ENCODE measurements at regions not wholly inside any gene's neighbourhood (a gene's known extent, or its start where the extent isn't known, plus 50 kb on each side); places are given as distances from the start of the nearest gene placed in this dataset.
A peak's percentile ranks its signal among the peaks of the same experiment; 100 is the strongest.
"Not testable (repeated sequence)": the region's sequence is repeated elsewhere in the genome, so short reads cannot be mapped to it uniquely, and the experiment has no call there.

DNA sequence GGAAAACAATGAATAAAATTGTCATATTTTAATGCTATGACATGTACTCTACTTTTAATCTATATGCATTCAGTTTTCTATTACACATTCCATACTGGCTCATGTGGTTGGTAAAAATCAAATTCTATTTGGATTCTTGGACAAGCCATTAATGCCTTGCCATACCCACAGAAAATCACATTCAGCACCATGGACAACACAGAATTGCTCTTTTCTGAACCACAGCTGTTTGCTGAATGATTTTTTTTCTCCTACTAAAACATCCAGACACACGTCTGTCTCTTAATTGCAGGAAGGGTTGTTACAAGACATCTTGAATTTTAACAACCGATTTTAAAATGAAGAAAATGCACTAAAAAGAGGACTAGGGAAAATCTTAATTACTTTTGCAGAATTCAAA lies 675.6 kb downstream of the BRINP1 start:
- Histone ChIP-seq H3K27ac (ENCODE audit: low read depth) (no peak overlapping the region), H3F3A (replicated peaks; ENCODE audit: low read depth) (no peaks in the 10 kb centered on the region), H3K9me2 (ENCODE audit: insufficient read depth) (peaks cover 7% of the 10 kb centered on the region; the same call in 1 of the 2 replicates), H3K4me3 (no peak overlapping the region), H3K27me3 (ENCODE audit: insufficient read depth) (no peaks in the 10 kb centered on the region), H3K79me2 (replicated peaks; ENCODE audit: insufficient read depth) (no peaks in the 10 kb centered on the region), H3K36me3 (ENCODE audit: insufficient read depth) (no peaks in the 10 kb centered on the region), H3K4me2 (no peak overlapping the region), H2AFZ (no peak overlapping the region), H3K4me1 (ENCODE audit: insufficient read depth) (no peaks in the 10 kb centered on the region), H4K20me1 (replicated peaks; ENCODE audit: insufficient read depth) (no peaks in the 10 kb centered on the region)
- Mint-ChIP-seq H3K4me1 (no peaks in the 10 kb centered on the region; the same call in 2 of the 3 replicates), H3K9me3 (no peaks in the 10 kb centered on the region), H3K4me3 (no peak overlapping the region), H3K27me3 (ENCODE audit: insufficient read depth, low read depth, poor library complexity) (no peaks in the 10 kb centered on the region), H3K27ac (no peak overlapping the region), H3K36me3 (ENCODE audit: low read depth) (no peaks in the 10 kb centered on the region)
- ATAC-seq = no peak
- DNase-seq (ENCODE audit: low spot score) = peak; percentile 7
- TF ChIP-seq EZH2 (IDR thresholded peaks at IDR 0.05; ENCODE audit: low read depth, unreplicated experiment) = no peak
- TF ChIP-seq, protein P1, sequence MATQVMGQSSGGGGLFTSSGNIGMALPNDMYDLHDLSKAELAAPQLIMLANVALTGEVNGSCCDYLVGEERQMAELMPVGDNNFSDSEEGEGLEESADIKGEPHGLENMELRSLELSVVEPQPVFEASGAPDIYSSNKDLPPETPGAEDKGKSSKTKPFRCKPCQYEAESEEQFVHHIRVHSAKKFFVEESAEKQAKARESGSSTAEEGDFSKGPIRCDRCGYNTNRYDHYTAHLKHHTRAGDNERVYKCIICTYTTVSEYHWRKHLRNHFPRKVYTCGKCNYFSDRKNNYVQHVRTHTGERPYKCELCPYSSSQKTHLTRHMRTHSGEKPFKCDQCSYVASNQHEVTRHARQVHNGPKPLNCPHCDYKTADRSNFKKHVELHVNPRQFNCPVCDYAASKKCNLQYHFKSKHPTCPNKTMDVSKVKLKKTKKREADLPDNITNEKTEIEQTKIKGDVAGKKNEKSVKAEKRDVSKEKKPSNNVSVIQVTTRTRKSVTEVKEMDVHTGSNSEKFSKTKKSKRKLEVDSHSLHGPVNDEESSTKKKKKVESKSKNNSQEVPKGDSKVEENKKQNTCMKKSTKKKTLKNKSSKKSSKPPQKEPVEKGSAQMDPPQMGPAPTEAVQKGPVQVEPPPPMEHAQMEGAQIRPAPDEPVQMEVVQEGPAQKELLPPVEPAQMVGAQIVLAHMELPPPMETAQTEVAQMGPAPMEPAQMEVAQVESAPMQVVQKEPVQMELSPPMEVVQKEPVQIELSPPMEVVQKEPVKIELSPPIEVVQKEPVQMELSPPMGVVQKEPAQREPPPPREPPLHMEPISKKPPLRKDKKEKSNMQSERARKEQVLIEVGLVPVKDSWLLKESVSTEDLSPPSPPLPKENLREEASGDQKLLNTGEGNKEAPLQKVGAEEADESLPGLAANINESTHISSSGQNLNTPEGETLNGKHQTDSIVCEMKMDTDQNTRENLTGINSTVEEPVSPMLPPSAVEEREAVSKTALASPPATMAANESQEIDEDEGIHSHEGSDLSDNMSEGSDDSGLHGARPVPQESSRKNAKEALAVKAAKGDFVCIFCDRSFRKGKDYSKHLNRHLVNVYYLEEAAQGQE (IDR thresholded peaks at IDR 0.05; ENCODE audit: unreplicated experiment) = peak; percentile 72
- no peak for TF ChIP-seq ZNF114 (CRISPR knock-in tag; IDR thresholded peaks at IDR 0.05)
- TF ChIP-seq POLR2AphosphoS5 (IDR thresholded peaks at IDR 0.05; ENCODE audit: low read depth) = no peak
- TF ChIP-seq ZNF331 (CRISPR knock-in tag; IDR thresholded peaks at IDR 0.05; ENCODE audit: low read depth) = no peak

DNA sequence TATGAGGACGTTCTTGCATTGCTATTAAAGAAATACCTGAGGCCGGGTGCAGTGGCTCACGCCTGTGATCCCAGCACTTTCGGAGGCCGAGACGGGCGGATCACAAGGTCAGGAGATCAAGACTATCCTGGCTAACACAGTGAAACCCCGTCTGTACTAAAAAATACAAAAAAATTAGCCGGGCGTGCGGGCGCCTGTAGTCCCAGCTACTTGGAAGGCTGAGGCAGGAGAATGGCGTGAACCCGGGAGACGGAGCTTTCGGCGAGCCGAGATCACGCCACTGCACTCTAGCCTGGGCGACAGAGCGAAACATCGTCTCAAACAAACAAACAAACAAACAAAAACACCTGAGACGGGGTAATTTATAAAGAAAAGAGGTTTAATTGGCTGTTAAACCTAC lies 674.0 kb downstream of the BRINP1 start:
- not testable (repeated sequence) for H3K4me3 ChIP-seq; H3K27ac Mint-ChIP-seq; H2AFZ ChIP-seq; H3K79me2 ChIP-seq (replicated peaks; ENCODE audit: insufficient read depth); H3K27me3 ChIP-seq (ENCODE audit: insufficient read depth); H3K9me3 Mint-ChIP-seq; H4K20me1 ChIP-seq (replicated peaks; ENCODE audit: insufficient read depth); H3K36me3 ChIP-seq (ENCODE audit: insufficient read depth); H3F3A ChIP-seq (replicated peaks; ENCODE audit: low read depth); H3K36me3 Mint-ChIP-seq (ENCODE audit: low read depth); H3K4me2 ChIP-seq; H3K9me2 ChIP-seq (ENCODE audit: insufficient read depth); ATAC-seq; H3K4me1 Mint-ChIP-seq; DNase-seq (ENCODE audit: low spot score); H3K4me1 ChIP-seq (ENCODE audit: insufficient read depth); H3K27ac ChIP-seq (ENCODE audit: low read depth); H3K27me3 Mint-ChIP-seq (ENCODE audit: insufficient read depth, low read depth, poor library complexity); H3K4me3 Mint-ChIP-seq

DNA sequence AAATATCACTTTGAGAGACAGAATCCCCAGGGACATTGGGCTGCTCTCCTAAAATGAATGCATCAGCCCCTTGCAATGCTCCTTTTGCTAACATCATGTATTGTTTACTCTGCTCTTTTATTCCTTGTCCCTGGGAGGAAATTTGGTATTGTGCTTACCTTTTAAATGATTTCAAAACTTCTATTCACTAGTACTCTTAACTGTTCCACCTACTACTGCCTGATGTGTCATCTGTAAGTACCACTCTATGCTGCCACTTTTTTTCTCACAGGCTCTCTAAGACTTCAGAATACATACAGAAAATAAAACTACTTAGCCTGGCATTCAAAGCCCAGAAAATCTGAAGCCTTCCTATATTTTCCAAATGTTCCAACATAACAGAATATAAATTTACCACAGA lies 667.2 kb downstream of the BRINP1 start:
- Histone ChIP-seq H3K79me2 (replicated peaks; ENCODE audit: insufficient read depth) (no peaks in the 10 kb centered on the region), H2AFZ (no peak overlapping the region), H3K9me2 (ENCODE audit: insufficient read depth) (peaks cover 7% of the 10 kb centered on the region; the same call in 1 of the 2 replicates), H4K20me1 (replicated peaks; ENCODE audit: insufficient read depth) (no peaks in the 10 kb centered on the region), H3F3A (replicated peaks; ENCODE audit: low read depth) (no peaks in the 10 kb centered on the region), H3K27me3 (ENCODE audit: insufficient read depth) (no peaks in the 10 kb centered on the region), H3K4me2 (no peak overlapping the region), H3K4me1 (ENCODE audit: insufficient read depth) (no peaks in the 10 kb centered on the region), H3K36me3 (ENCODE audit: insufficient read depth) (no peaks in the 10 kb centered on the region), H3K4me3 (no peak overlapping the region), H3K27ac (ENCODE audit: low read depth) (no peak overlapping the region)
- ATAC-seq = no peak
- H3K27me3 Mint-ChIP-seq (ENCODE audit: insufficient read depth, low read depth, poor library complexity) = peaks cover 4% of the 10 kb centered on the region
- H3K36me3 Mint-ChIP-seq (ENCODE audit: low read depth) = no peaks in the 10 kb centered on the region
- H3K9me3 Mint-ChIP-seq = no peaks in the 10 kb centered on the region
- H3K4me1 Mint-ChIP-seq = no peaks in the 10 kb centered on the region
- no peak overlapping the region for H3K4me3 Mint-ChIP-seq
- H3K27ac Mint-ChIP-seq = no peak overlapping the region
- DNase-seq (ENCODE audit: low spot score) = no peak
- TF ChIP-seq JUNB (IDR thresholded peaks at IDR 0.05; ENCODE audit: unreplicated experiment) (no peak), ZNF114 (CRISPR knock-in tag; IDR thresholded peaks at IDR 0.05) (no peak), CREB1 (CRISPR knock-in tag; IDR thresholded peaks at IDR 0.05; ENCODE audit: low read depth) (no peak), EZH2 (IDR thresholded peaks at IDR 0.05; ENCODE audit: low read depth, unreplicated experiment) (no peak), NANOG (IDR thresholded peaks at IDR 0.05; ENCODE audit: borderline replicate concordance) (no peak), POLR2AphosphoS5 (IDR thresholded peaks at IDR 0.05; ENCODE audit: low read depth) (no peak)
- TF ChIP-seq, protein P2, sequence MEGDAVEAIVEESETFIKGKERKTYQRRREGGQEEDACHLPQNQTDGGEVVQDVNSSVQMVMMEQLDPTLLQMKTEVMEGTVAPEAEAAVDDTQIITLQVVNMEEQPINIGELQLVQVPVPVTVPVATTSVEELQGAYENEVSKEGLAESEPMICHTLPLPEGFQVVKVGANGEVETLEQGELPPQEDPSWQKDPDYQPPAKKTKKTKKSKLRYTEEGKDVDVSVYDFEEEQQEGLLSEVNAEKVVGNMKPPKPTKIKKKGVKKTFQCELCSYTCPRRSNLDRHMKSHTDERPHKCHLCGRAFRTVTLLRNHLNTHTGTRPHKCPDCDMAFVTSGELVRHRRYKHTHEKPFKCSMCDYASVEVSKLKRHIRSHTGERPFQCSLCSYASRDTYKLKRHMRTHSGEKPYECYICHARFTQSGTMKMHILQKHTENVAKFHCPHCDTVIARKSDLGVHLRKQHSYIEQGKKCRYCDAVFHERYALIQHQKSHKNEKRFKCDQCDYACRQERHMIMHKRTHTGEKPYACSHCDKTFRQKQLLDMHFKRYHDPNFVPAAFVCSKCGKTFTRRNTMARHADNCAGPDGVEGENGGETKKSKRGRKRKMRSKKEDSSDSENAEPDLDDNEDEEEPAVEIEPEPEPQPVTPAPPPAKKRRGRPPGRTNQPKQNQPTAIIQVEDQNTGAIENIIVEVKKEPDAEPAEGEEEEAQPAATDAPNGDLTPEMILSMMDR (conservative IDR thresholded peaks at IDR 0.05; ENCODE audit: low read depth in 2 of 2) = no peak
- TF ChIP-seq, protein P1 (IDR thresholded peaks at IDR 0.05; ENCODE audit: unreplicated experiment) = no peak

Measured in GM23338 (cell line).